NCI-H510A (cell line): ENCODE measurements at regions not wholly inside any gene's neighbourhood (a gene's known extent, or its start where the extent isn't known, plus 50 kb on each side); places are given as distances from the start of the nearest gene placed in this dataset.
"Not testable (repeated sequence)": the region's sequence is repeated elsewhere in the genome, so short reads cannot be mapped to it uniquely, and the experiment has no call there.

Source experiments
- DNase-seq: peaks from one replicate; lab custom pipeline; 2025; lab: John Stamatoyannopoulos, UW

DNA sequence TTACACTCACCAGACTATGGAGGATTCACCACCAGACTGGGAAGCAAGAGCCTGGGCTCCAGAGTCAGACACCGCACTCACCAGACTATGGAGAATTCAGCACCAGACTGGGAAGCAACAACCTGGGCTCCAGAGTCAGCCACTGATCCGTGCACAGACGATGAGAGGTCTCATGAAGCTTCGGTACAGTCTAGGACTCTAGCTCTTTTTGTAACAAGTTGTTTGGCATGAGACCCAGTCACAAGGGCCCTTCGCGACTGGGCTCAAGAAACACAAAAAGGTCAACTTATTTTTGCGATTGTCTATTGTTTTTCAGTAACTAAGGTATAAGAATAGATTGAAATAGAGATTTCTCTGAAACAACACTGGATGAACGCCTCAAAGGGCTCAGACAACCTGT is 192.7 kb upstream of the ADAMTSL1 start:
- DNase-seq, result no peak

DNA sequence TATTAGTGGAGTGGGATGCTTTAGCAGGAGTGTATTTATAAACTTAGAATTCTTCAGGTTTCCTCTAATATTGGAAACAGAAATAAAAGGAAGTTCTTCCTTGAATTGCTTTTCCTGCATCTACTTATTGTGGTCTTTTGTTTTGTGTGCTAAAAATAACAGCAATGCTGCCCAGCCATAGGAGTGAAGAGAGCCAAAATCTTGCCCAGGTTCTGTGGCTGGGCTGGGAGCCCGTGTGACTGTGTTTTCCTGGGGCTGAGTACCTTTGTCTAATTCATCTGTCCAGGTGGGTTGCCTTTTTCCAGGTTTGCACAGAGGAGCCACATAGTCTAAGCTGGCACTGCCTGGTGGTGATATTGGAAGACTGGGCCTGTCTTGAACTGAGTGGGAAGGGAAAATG is 179.7 kb upstream of the ADAMTSL1 start:
- DNase-seq, result no peak

DNA sequence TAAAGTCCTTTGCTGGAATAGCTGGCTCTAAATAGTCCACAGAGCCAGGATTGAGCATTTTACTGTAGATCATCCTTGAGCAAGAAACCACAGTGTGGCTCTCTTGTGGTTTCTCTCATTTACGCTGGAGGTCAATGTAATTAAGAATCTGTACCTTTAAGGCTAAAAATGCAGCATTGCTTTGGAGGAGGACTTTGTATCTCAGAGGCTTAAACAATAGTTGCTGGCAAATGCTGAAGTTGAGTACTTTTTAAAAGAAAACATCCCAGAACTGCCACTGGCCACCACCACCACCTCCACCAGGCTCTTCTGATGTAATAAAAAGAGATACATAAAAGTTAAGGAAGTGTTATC is 177.3 kb upstream of the ADAMTSL1 start:
- DNase-seq, result no peak

DNA sequence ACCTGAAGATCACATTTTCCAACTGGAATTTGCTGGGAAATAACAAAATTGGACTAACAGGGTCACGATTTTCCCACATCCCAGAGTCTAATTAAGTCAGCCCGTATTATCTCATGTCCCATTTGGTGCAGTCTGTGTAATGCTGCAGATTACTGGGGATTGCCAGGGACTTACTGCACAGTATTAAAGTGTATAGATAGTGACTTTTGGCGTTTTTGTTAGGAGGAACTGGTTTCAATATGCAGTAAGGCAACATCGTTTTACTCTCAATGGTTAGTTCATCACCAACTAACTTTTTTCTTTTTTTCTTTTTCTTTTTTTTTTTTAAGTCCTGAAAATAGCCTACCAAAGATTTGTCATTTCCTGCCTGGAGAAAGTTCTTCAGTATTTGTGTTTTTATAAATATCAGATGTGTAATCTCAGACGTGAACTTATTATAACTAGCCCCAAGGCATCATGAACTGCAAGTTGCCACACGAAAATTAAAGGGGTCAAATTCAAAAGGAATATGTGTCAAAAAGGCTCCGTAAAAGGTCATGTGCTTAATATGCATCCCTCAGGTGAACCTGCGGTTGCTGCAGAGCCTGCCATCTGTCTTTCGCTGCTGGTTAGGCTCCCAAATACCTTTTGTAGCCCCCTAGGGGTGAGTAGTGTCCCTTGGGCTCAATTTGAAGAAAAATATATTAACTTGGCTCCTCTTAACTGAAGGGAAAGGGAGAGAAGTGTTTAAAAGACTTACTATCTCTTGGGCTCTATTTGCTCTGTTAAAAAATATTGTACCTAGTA is 176.7 kb upstream of the ADAMTSL1 start:
- no peak for DNase-seq

DNA sequence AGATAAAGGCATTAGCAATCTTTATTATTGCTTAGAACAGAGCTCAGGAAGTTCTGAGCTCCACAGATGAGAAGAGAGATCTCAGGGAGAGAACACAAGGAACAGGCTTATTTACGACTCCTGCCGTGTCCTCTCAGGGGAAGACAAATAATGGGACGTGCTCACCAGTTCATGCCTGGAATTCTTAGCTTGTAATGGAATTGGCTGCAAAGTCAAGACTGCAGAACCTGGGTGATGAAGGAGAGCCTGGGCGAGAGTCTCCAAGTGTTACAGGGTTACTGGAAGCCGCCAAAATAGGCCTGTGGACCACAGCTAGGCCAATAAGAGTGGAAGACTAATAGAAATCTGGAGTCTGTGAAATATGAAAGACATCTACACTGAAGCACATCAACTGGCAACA is 174.5 kb upstream of the ADAMTSL1 start:
- no peak for DNase-seq

DNA sequence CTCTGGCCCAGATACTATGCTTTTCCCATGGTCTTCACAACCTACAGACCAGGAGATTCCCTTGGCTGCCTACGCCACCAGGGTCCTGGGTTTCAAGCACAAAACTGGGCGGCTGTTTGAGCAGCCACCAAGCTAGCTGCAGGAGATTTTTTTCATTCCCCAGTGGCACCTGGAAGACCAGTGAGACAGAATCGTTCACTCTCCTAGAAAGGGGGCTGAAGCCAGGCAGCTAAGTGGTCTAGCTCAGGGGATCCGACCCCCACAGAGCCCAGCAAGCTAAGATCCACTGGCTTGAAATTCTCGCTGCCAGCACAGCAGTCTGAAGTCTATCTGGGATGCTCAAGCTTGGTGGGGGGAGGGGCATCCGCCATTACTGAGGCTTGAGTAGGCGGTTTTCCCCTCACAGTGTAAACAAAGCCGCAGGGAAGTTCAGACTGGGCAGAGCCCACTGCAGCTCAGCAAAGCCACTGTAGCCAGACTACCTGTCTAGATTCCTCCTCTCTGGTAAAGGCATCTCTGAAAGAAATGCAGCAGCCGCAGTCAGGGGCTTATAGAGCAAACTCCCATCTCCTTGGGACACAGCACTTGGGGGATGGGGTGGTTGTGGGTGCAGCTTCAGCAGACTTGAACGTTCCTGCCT is 168.7 kb upstream of the ADAMTSL1 start:
- DNase-seq, result not testable (repeated sequence)

DNA sequence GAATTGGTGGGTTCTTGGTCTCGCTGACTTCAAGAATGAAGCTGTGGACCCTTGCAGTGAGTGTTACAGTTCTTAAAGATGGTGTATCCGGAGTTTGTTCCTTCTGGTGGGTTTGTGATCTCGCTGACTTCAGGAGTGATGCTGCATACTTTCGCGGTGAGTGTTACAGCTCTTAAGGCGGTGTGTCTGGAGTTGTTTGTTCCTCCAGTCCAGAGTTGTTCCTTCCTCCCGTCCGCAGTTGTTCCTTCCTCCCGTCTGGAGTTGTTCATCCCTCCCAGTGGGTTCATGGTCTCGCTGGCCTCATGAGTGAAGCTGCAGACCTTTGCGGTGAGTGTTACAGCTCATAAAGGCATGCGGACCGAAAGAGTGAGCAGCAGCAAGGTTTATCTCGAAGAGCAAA is 159.6 kb upstream of the ADAMTSL1 start:
- DNase-seq, result no peak

DNA sequence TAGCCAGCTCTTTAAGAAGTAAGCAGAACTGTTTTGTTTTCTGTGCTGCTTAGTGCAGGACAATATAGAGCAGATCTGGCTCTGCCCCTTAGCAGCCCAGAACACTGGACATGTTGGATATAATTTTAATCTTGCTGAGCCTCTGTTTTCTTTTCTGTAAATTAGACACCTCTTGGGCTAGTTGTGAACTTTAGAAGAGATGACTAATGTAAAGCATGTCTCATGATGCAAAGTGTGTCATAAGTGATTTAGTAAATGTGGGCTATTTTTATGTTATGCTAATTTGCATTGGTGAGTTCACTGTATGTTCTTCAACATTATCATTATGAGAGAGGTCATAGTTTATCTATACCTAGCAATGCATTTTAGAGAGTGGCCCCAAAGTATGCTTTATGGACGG is 156.1 kb upstream of the ADAMTSL1 start:
- no peak for DNase-seq

DNA sequence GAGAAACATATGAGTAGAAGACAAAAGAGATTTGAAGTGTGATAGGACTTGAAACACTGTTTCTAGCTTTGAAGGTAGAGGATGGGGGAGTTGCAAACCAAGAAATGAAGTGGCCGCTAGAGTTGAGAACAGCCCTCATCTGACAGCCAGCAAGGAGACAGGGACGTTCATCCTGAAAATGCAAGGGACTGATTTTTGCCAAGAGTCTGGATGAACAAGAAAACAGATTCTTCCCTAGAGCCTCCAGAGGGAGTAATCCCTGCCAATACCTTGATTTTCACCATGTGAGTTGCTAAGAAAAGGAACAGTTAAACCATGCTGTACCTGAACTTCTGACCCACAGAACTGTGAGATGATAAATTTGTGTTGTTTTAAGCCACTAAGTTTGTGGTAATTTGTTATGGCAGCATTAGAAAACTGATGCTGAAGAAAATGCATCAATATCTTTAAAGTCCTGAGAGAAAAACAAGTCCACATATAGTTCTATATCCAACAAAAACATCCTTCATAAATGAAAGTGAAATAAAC is 154.0 kb upstream of the ADAMTSL1 start:
- no peak for DNase-seq

DNA sequence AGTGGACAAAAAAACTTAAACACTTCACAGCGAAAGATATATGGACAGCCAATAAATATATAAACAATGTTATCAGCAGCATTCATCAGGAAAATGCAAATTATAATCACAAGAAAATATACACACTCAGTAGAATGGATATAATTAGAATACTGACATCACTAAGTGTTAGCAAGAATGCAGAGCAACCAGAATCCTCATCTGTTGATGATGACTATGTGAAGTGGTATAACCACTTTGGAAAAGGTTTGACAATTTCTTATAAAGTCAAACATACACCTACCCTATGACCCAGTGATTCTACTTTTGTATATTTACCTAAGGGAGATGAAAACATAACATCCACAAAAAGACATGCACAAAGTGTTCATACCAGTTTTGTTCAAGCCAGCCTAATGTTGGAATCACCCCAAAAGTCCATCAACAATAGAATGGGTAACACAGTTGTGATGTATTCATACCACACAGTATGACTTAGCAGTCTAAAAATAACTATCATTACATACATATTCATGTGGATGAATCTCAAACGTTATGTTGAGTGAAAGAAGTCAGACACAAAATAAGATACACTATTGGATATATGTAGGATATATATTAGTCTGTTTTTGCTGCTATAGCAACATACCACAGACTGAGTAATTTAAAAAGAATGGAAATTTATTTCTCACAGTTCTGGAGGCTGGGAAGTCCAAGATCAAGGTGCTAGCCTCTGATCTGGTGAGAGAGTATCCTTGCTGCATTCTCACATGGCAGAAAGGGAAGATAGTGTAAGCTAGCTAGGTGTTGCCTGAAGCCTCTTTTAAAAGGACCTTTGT is 148.8 kb upstream of the ADAMTSL1 start:
- no peak for DNase-seq

DNA sequence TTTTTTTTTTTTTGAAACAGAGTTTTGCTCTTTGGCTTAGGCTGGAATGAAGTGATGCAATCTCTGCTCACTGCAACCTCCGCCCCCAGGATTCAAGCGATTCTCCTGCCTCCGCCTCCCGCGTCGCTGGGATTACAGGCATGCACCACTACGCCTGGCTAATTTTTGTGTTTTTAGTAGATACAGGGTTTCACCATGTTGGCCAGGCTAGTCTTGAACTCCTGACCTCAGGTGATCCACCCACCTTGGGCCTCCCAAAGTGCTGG is 148.3 kb upstream of the ADAMTSL1 start:
- DNase-seq, result not testable (repeated sequence)

DNA sequence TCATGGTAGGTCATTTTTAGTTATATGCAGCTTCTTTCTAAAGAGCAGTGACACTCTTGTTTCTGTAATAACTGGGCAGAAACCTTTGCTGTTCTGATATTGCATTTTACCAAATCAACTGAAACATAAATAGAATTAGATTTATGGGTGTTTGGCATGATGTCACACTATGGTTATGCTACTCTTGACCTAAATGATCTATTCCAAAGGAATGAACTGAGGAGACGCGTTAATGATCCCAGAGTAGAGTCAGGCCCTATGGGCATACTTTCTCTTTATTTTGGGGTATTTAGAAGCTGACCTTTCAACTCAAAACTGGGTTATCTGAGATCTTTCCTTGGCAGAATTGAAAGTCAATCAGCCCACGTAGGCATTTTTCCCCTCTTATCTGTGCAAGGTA is 146.8 kb upstream of the ADAMTSL1 start:
- DNase-seq, result no peak

DNA sequence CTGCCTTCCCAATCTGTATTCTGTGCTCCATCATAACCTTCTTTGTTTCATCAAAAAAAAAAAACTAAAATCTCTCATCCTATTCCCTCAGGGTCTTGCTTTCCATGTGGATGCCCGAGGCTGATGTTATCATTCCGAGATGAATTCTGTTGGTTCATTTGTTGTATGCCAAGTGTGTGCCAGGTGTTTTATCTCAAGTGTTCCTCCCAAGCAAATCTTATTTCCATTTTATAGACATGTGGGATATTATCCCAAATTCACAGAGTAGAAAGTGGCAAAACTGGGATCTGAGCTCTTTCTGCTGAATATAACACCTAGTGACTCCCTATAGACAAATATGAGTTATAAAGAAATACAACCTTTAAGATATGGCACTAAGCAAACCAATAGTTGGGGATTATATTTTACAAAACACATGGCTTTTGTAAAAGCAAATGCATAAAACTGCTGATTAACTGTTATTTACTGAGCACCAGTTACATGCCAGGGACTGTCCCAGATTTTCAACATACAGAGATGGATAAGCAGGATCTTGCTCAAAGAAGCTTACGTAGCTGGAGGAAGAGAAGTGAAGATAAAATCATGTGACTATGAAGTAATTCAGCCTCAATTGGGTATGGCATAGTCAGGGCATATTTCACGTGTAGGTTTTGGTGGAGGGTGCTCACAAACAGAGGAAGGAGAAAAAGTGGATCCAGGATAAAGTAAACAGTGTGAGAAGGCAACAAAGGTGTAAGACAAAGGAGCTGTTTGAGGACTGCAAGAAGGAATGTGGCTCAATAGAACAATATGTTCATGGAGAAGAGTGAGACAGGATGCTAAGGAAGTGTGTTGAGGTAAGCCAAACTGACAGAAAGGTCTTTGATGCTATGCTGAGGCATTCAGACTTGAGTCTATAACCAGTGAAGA is 143.3 kb upstream of the ADAMTSL1 start:
- DNase-seq, result no peak

DNA sequence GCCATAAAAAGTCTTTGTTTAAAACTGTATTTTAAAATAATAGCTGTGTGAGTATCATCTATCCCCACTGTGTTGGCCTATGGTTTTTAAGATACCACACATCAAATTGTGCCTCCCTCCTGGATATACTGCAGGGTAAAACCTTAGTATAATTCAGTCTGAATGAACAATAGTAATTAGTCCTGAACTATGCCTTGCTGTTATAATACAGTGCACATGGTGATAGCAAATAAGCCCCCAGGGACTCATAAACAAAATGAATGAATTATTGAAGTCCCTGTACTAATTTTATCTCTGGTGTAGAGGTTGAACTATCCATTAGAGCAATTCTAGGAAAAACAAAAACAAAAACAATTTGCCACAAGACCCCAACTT is 142.7 kb upstream of the ADAMTSL1 start:
- DNase-seq, result no peak

DNA sequence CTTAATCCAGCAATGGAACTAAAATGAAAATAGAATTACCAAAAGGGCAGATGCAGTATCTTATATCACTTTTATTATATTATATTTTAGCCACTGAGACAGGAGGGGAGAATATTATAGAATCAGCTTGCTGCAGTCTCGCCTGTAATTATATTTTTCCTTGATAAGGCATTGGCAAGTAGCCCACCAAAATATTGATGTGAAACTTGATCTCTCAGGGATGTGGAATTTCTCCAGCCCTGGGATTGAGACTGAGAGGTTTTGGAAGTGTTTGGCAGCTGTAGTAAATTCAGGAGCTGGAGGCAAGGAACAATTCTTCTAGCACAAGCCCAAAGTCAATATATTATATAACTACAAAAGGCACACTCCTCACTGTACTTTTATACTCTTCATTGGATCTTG is 142.1 kb upstream of the ADAMTSL1 start:
- DNase-seq, result no peak

DNA sequence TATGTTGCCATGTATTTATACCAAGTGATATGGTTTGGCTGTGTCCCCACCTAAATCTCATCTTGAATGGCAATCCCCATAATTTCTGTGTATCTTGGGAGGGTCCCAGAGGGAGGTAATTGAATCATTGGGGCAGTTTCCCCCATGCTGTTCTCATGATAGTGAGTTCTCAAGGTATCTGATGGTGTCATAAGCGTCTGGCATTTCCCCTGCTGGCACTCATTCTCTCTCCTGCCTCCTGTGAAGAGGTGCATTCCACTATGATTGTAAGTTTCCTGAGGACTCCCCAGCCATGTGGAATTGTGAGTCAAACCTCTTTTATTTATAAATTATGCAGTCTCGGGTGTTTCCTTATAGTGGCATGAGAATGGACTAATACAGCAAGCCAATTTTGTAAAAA is 140.8 kb upstream of the ADAMTSL1 start:
- no peak for DNase-seq

DNA sequence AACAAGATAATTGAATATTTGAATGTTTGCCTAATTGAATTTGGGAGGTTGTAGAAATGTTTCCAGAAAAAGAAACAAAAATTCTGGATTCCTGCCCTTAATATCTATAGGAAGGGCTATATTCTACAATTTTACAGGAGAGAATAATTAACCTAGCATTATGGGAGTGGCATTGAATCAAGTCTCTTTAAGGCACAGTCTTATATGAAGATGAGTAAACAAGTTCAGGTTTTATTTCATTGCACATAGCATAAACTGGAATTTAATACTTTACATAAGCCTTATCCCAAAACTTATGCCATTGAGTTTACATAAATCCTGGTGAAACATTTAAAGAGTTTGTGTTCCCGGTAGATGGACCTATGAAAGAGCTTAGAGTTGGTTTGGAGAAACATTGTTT is 138.1 kb upstream of the ADAMTSL1 start:
- no peak for DNase-seq

DNA sequence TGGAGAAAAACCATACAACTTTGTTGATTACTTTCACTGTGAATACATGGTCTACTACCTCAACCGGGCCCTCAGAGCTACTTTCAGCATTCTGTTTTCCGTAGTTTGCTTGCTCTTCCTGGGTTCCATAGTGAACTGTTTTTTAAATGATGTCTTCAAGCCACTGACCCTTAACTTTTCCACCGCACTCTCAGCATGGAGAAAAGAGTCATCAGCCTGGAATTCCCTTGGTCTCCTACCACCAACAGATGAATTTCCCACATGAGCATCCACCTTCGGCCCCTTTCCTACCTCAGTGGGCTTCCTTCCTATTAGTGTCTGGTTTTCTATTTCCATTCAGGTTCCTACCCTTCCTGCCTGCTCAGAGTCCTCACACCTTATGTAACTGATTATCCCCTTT is 135.9 kb upstream of the ADAMTSL1 start:
- no peak for DNase-seq

DNA sequence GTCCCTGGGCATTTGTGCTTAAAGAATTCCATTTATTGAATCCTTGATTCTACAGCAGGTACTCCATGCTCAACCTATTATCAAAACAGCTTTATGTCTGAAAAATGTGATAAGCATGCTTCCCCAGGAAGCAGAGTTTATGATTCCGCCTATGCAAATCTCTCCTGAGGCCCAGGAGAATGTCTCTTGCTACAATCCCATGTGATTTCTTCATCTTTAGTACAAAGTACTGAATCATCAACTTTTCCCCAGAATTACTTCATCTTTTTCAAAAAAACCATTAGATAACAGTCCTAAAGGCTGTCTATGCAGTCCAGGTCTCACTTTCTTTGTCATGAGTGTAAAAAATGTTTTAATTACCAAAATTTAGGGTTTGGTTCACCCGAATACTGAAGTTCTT is 130.2 kb upstream of the ADAMTSL1 start:
- no peak for DNase-seq

DNA sequence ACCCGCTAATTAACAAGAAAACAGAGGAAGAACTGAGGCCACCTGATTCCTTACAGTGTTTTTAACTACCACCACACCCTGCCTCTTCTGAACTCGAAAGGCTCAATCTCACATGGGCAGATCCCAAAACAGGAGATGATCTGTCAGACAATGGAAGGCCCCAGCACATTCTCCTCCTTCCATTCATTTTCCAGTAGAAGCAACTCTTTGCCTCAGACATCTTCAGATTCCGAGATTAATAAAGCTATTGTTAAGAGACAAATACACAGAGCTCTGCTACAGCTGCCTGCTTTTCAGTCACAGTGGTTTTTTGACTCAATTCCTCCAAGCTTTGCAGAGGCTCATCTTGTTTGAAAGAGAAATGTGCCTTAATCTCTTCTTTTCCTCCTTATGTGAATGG is 127.2 kb upstream of the ADAMTSL1 start:
- no peak for DNase-seq

DNA sequence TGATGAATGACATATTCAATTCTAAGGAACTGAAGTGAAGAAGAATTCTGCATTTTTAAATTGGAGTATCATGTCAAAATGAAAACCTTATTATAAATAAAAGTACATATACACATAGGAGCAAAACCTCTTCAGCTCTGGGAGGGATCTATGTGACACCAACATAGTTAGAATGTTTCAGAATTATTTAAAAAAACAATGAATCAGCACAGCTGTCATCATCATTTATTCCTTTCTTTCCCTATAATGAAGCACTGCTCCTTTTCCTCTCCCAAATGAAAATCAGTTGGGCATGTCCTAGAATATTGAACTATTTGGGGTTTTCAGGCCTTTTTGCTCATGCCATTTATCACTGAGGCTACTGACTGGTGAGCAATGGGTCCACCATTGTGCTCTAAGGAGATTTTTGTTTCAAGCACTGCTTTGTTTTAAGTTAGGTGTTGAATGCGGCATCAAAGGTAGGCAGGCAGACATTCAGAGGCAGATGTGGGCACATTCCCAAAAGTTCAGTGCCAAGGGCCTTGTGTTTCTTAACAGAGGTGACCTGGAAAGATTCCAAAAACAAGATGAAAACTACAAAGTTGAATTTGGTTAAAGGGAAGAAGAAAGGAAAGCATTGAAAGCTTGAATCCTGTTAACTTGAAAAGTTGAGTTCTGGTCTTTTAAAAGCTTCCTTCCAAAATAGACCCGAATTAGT is 126.4 kb upstream of the ADAMTSL1 start:
- DNase-seq, result no peak

DNA sequence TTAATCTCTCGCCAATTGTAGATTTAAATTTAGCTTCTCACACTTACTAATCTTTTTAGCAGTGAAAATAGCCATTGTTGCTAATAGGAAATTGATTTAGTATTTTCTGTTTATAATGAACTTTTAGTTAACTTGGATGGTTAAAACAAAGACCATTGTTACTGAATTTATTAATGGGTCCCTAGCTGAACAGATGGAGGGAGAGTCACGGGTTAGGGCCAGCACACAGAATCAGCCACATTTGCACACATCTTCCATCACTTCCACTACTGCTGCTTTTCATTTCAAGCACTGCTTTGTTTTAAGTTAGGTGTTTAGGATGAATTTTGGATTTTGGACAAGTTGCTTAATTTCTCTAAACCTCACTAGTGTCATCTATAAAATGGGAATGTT is 125.9 kb upstream of the ADAMTSL1 start:
- no peak for DNase-seq
